CD4-positive, alpha-beta T cell treated with Interferon alpha-2 for 1 hour (primary cell): ENCODE measurements at regions not wholly inside any gene's neighbourhood (a gene's known extent, or its start where the extent isn't known, plus 50 kb on each side); places are given as distances from the start of the nearest gene placed in this dataset.
"Not testable (repeated sequence)": the region's sequence is repeated elsewhere in the genome, so short reads cannot be mapped to it uniquely, and the experiment has no call there.

Source experiments
- DNase-seq, 2 donors: peaks; one replicate each; pipeline ENCODE4 v3.0.0-alpha.2; 2020 to 2022

- no peak for DNase-seq
These were observed 53.2 kb upstream of the SH3BP4 start for GRCh38 chr2:234898534-234899053.

DNA sequence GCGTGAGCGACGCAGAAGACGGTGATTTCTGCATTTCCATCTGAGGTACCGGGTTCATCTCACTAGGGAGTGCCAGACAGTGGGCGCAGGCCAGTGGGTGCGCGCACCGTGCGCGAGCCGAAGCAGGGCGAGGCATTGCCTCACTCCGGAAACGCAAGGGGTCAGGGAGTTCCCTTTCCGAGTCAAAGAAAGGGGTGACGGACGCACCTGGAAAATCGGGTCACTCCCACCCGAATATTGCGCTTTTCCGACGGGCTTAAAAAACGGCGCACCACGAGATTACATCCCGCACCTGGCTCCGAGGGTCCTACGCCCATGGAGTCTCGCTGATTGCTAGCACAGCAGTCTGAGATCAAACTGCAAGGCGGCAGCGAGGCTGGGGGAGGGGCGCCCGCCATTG is 63.4 kb upstream of the SH3BP4 start:
- not testable (repeated sequence) for DNase-seq

GRCh38 chr2:234887195-234887594 is 64.6 kb upstream of the SH3BP4 start:
- DNase-seq, result no peak

DNA sequence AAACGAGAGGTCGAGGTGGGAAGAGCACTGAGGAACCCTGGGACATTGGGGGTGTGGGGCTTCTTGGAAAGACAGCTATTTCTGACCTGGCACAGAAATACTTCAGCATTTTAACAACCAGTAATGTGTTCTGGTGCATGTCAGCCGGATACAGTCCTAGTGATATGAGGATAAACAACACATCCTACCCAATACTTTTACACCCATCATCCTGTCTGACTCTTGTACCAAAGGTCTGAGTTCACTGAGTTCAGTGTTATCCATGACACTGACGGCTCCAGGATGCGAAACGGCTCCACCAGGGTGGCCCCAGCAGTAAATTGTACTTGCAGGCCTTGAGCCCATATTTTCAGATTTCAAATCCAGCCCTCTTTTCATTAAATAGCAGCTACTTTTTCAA is 65.9 kb upstream of the SH3BP4 start:
- DNase-seq, result no peak

GRCh38 chr2:234885118-234885517 is 66.7 kb upstream of the SH3BP4 start:
- DNase-seq, result no peak

- DNase-seq, result no peak
These were observed 67.2 kb upstream of the SH3BP4 start for GRCh38 chr2:234884591-234884990.

DNA sequence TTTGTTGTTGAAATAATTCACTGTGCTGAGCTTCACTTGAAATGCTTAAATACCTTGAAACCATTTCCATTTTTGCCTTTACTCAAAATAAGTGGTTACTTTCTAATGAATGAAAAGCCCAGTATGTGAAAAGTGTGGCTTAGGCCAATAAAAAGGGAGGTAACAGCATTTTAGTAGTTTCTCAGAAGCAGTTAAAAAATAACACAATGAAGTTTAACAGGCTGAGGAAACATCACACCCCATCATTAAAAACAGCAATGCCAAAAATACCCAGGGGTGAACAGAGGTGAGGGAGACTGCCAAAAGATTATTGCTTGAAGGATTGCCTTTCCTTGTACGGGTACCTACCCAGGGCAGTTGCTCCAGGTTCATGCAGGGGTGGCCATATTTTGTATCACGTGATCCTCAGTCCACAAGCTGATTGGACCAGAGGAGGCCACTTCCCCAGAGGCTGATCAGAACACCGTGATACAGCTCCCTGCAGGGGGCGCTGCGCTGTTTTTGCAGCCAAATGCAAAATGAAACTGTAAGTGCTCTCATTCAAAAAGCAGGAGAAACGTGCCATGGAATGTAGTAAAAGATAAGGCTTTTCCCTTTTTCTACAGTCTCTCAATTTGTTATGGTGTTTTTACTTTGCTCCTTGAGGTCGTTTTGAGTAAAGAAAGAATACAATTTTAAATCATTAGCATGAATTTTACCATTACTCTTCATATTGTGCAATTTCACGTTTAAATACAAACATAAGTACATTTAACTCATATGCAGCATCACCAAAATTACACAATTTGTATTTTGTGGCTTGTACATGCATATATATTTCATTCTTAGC is 70.2 kb upstream of the SH3BP4 start:
- DNase-seq, result peak; percentile 18 to 37

DNA sequence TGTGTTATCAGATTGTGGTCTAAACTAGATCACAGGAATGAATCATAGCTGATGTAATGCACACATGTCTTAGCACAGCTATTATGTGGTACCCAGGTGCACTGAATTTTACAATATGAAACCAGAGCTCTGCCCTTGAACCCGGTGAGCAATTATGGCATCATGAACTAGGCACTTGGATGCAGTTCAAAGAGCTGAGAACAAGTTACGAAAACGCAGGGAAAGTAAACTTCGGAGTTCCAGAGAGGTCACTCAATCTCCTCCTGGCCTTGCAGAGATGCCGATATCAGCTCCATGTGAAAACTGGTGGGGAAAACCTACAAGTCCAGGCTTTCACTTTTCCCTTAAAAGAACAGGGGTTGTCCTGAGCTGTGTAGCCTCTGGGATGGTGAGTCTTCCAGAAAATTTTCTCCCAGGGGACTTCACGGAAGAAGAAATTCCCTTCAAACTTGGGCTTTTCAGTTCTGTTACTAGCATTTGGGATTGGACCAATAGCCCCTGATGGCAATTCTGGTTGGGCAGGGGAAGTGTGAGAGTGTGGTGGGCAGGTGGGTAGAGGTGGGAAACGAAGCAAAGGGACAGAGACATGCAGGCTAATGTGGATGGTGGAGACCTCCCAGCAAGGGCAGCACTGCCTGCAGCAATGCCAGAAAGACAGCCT is 71.1 kb upstream of the SH3BP4 start:
- no peak for DNase-seq

DNA sequence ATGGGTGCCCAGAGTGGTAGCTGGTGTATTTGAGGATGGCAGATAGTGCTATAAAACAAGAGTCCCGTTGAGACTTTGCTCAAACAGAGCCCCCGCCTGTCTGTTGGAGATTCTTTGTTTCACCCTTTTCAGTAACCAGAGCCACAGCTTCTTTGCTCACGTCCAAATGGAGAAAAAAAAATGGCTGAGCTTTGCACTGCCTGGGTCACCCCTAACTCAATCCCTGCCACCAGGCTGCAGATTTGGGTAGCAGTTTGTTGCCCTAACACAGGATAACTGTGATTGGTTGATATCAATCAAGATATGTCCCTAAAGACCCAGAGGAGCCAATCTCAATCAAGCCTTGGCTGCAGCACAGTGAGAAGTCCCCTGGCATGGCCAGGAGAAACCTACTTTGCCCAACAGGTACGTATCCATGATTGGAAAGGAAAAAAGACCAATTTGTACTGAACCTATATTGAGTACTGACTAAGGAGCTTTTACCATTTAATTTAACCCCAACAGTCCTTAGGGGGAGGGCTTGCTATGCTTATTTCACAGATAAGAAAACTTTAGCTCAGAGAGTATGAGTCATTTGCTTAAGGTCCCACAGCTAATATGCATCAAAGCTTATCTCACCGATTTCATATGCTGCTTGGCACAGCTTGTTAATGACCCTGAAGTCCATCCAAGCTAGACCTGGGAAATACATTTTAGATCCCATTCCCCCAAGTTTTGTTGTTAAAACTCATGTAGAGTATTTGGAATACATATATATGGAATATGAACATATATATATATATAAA is 72.0 kb upstream of the SH3BP4 start:
- no peak for DNase-seq

DNA sequence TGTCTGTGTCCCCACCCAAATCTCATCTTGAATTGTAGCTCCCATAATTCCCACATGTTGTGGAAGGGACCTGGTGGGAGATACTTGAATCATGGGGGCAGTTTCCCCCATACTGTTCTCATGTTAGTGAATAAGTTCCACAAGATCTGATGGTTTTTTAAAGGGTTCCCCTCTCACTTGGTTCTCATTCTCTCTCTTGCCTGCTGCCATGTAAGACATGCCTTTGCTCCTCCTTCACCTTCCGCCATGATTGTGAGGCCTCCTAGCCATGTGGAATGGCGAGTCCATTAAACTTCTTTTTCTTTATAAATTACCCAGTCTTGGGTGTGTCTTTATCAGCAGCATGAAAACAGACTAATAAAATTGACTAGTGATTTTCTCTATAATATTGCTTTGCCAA is 75.2 kb upstream of the SH3BP4 start:
- not testable (repeated sequence) for DNase-seq

GRCh38 chr2:234874347-234875046 is 77.3 kb upstream of the SH3BP4 start:
- no peak for DNase-seq

DNA sequence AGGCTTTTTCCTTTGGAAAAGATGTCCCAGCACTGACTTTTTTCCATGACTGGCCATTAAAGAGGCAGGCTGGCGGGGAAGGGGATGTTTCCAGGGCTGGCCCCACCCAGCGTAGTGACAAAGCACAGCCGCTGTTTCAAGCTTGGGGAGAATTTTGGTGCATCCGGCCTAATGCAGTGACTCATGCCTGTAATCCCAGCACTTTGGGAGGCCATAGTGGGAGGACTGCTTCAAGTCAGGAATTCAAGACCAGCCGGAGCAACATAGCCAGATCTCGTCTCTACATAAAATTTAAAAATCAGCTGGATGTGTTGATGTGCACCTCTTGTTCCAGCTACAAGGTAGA is 78.0 kb upstream of the SH3BP4 start:
- DNase-seq, result no peak

DNA sequence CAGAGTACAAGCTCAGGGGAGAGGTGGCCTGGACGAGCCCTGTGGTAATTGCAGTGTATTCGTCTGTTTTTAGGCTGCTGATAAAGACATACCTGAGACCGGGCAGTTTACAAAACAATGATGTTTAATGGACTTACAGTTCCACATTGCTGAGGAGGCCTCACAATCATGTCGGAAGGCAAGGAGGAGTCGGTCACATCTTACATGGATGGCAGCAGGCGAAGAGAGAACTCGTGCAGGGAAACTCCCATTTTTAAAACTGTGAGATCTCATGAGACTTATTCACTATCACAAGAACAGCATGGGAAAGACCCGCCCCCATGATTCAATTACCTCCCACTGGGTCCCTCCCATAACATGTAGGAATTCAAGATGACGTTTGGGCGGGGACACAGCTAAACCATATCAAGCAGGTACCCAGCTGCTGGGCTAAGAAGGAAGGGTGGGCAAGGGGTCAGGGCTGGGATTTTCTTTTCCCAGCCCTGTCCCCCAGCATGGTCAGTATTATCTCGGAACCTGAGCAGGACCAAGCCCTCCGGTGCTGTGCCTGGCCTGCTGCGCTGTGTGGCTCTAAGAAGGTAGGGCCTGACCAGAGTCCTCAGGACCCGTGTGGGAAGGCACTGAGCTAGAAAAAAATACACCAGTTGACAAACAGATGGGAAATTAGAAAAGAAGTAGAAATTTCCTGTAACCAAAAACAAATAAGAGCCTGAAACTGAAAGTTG is 78.6 kb upstream of the SH3BP4 start:
- DNase-seq, result no peak

GRCh38 chr2:234869969-234870368 is 81.8 kb upstream of the SH3BP4 start:
- DNase-seq, result no peak

DNA sequence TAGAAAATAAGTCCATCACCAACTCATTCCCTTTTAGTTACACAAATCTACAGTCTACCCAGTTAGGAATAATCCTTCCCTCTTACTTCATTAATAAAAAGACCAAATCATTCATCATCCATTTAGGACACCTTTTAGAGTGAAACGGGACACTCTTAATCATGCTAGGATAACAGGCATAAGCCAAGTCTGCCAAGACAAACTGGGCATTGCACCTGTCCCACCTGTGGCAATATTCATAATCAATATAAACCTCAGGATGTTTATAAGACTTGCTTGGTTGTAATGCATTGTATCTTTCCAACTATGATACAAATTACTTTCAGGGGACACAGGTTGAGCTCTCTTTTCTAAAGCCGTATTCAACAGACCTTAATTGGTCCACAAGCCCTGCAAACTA is 82.7 kb upstream of the SH3BP4 start:
- DNase-seq, result no peak

DNA sequence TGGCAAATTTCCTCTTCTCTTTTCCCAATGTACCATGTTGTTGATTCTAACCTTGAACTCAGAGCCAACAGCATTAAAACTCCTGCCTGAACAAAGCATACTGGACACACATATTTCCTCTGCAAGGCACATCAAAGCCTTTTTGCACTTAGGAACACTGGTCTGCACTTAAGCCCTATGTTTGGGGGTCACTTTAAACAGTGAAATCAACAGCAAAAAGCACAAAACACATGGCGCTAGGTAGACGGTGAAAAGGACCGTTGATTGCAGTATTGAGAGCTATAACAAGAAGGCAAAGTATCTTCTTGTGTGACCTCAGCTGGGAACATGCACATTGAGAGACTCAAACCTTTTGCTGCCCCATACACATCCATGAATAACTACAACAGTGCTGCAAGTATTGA is 83.9 kb upstream of the SH3BP4 start:
- DNase-seq, result no peak

GRCh38 chr2:234865586-234865985 is 86.2 kb upstream of the SH3BP4 start:
- no peak for DNase-seq

DNA sequence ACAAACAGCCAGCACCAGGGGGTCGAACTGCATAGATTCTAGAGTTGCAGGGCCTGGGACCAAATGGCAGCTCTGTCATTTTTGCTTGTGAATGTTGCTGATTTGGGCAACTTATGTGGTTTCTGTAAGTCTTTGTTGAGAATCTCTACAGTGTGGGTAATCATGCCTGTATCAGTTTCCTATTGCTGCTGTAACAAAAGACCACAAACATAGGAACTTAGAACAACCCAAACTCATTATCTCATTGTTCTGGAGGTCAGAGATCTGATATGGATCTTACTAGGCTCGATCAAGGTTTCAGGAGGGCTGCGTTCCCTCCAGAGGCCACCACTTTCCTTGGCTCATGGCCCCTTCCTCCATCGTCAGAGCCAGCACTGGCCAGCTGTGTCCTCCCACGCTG is 86.8 kb upstream of the SH3BP4 start:
- DNase-seq, result no peak

DNA sequence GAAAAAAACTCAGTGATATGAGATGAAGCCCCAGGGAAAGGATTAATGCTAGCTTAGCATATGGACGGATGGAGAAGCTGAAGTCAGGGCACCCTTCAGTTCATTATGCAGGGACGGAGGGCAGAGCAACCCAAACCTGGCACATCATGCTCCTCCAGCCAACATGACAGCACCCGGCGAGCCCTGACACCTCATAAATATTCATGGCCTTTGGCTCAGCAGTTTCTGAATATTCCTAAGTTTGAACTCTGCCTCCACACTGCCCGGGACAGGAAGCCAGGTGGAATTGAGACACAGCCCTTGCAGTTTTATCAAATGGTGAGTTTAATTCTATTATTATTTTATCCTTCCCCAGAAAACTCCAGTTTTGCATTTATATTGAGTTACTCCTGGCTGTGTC is 87.3 kb upstream of the SH3BP4 start:
- no peak for DNase-seq

DNA sequence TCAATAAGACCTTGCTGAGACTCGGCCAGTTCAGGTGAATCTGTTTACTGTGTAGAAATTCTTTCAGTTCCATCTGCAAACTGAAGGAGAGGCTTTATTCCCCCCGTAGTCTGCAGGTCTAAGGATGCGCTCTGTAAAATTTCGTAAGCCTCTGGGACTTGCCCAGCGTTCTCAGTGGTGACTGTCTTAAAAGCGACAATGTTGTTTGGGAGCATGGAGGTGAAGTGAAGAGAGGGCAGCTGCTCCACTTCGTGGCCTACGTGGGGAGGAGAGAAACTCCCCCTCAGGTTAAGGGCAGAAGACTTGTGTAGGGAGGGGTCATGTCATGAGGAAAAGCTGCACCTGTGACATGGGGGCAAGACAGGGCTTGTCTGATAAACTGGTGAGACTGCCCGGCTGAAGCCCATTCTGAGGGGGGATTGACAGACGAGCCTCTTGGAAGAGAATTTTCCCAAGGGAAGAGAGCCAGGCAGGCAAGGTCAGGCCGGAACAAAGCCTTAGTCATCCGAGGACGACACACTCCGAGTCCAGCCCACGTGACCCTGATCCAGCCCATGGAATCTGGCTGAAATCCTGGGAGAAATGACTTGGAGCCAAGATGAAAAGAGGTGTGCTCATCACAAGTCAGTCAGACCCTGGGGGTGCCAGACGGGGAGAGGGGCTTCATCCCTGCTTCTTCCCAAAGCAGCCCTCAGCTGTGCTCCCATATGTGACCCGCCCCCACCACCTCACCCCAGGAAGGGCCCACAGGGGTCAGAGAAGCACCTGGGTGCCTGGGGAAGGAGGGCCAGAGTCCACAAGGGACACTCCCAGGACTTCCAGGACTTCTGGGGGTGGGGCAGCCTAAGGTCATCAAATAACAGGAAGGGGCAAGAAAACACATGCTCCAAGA is 88.5 kb upstream of the SH3BP4 start:
- no peak for DNase-seq
